ENCODE measurements at regions not wholly inside any gene's neighbourhood (a gene's known extent, or its start where the extent isn't known, plus 50 kb on each side); places are given as distances from the start of the nearest gene placed in this dataset.

DNA sequence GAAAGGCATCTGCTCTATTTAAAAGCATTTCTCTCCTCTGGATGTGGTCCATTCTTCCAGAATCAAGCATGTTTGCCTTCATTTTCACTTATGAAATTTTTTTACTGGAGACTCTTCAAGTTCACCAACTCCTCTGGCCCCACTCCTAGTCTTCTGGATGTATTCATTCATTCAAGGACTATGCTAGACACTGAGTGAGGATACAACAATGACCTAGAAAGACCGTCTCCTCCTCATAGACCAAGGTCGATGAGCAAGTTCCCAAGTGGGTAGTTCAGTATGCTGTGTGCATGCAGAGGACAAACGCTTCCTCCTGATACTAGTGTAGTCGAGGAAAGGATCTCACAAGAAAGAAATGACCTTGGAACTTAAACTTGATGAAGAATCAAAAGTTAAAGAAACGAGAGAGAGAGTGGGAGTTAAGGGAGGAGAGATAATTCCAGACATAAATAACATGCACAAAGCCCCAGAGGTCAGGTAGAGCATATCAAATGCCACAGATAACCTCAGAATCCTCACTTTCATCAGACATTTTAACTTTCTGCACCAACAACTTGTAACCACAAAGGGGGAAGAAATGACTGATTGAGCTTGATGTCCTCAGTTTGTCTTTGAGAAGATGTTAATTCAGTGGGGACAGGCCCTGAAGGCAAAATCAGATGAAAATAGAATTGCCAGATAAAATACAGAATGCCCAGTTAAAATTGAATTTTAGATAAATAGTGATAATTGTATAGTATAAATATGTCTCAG, 149.4 kb downstream of the IMPG2 start:
- Histone ChIP-seq H3K9me1 (replicated peaks; ENCODE audit: control insufficient read depth, extremely low read depth, insufficient read depth, low read length) (no peaks in the 10 kb centered on the region), H3K27ac (ENCODE audit: insufficient read depth, low read depth, low read length) (no peak overlapping the region), H4K20me1 (replicated peaks; ENCODE audit: control insufficient read depth, extremely low read depth, insufficient read depth, low read length) (no peaks in the 10 kb centered on the region), H3K4me3 (replicated peaks in 1 of 3; ENCODE audit: insufficient read depth in 1 of 3, low read depth in 1 of 3, low read length in 3 of 3) (no peak overlapping the region), H3K9ac (replicated peaks; ENCODE audit: extremely low read depth, insufficient read depth, low read length) (no peak overlapping the region), H3K79me2 (ENCODE audit: control insufficient read depth, insufficient read depth, low read length) (no peaks in the 10 kb centered on the region), H3K4me1 (ENCODE audit: control insufficient read depth, extremely low read depth, insufficient read depth, low read length) (no peaks in the 10 kb centered on the region), H3K27me3 (ENCODE audit: control insufficient read depth in 2 of 2, insufficient read depth in 2 of 2, low read length in 2 of 2) (no peaks in the 10 kb centered on the region), H3K9me3 (replicated peaks; ENCODE audit: control insufficient read depth, insufficient read depth, low read length) (no peaks in the 10 kb centered on the region), H3K36me3 (ENCODE audit: control insufficient read depth in 2 of 2, extremely low read depth in 1 of 2, insufficient read depth in 2 of 2, low read length in 2 of 2) (no peaks in the 10 kb centered on the region), H2AFZ (ENCODE audit: low read depth, low read length) (no peak overlapping the region), H3K4me2 (ENCODE audit: insufficient read depth, low read length) (no peak overlapping the region)
- BruUV-seq (replicated peaks), result no TSS peak
- dilution Hi-C loops (cut with MboI; ENCODE audit: extremely low pct_ligation_motif_present, low sequenced_read_pairs), result no loop called here
- TF ChIP-seq EZH2 (IDR thresholded peaks at IDR 0.05; ENCODE audit: borderline replicate concordance, low read depth, low read length, severe bottlenecking) (no peak), MYC (IDR thresholded peaks at IDR 0.05; ENCODE audit: low read depth, low read length) (no peak), POLR2A (IDR thresholded peaks at IDR 0.05; ENCODE audit: low read depth, low read length) (no peak), GATA2 (IDR thresholded peaks at IDR 0.05; ENCODE audit: insufficient read depth, insufficient read length, low read depth, low read length) (no peak), JUN (IDR thresholded peaks at IDR 0.05; ENCODE audit: borderline replicate concordance, insufficient read depth, insufficient read length, low read depth) (no peak), POLR2AphosphoS5 (IDR thresholded peaks at IDR 0.05; ENCODE audit: insufficient read depth, low read depth, low read length) (no peak)
- TF ChIP-seq, protein P1, sequence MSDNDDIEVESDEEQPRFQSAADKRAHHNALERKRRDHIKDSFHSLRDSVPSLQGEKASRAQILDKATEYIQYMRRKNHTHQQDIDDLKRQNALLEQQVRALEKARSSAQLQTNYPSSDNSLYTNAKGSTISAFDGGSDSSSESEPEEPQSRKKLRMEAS (IDR thresholded peaks at IDR 0.05; ENCODE audit: insufficient read depth, insufficient read length), result no peak
- TF ChIP-seq, protein P2, sequence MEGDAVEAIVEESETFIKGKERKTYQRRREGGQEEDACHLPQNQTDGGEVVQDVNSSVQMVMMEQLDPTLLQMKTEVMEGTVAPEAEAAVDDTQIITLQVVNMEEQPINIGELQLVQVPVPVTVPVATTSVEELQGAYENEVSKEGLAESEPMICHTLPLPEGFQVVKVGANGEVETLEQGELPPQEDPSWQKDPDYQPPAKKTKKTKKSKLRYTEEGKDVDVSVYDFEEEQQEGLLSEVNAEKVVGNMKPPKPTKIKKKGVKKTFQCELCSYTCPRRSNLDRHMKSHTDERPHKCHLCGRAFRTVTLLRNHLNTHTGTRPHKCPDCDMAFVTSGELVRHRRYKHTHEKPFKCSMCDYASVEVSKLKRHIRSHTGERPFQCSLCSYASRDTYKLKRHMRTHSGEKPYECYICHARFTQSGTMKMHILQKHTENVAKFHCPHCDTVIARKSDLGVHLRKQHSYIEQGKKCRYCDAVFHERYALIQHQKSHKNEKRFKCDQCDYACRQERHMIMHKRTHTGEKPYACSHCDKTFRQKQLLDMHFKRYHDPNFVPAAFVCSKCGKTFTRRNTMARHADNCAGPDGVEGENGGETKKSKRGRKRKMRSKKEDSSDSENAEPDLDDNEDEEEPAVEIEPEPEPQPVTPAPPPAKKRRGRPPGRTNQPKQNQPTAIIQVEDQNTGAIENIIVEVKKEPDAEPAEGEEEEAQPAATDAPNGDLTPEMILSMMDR (IDR thresholded peaks at IDR 0.05; ENCODE audit: extremely low read depth in 1 of 2, insufficient read depth in 1 of 2, low read depth in 1 of 2, low read length in 2 of 2), result no peak
- intact Hi-C loops (cut with micrococcal nuclease), result no loop called here
- DNase-seq (ENCODE audit: low read depth, low spot score) (no peak), FAIRE-seq (no peak)
- ChIA-PET POLR2A (no interaction called here), CTCF (interaction anchor here (1.7 kb wide), 1 partner anchor 25 kb away, joined by 5 read pairs; no protein-coding TSS in a partner anchor)
